ENCODE measurements at regions not wholly inside any gene's neighbourhood (a gene's known extent, or its start where the extent isn't known, plus 50 kb on each side); places are given as distances from the start of the nearest gene placed in this dataset.
"Not testable (repeated sequence)": the region's sequence is repeated elsewhere in the genome, so short reads cannot be mapped to it uniquely, and the experiment has no call there.

DNA sequence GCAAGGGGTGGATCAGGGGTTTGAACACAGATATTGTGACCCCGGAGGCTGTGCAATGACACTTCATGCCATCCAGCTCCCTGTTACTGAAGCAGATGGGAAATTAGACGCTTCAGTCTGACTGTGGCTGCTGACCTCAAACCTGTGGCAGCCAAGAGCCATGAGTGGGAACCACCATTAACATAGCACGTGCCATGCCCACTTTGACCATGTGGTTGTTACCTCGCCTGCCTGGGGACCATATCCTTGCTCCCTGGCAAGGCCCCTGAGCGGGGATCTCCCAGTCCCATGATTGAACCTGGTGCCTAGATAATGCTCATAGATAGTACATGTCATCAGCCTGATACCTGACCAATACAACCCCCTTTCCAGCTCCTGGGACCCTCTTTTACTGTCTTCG, 68.9 kb downstream of the CYP26B1 start:
- DNase-seq = no peak

DNA sequence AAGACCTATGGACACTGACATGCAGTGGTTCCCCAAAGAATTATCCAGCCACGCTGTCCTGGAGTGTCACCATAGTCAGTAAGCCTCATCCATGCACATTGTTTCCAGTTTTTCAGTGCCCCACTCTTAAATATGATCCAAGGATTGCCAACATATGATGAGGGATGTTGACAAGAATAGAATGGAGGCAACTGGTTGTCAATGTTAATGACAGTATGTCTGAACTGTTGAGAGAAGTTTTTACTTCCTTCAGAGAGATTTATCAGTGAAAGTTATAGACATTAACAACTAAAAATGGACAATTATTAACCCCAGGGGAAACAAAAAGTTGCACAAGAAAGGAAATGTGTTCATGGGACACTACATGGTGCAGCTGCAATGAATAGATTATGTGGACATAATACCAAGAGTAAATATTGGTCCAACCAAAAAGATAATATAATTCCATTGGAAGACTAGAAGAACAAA, 69.9 kb downstream of the CYP26B1 start:
- DNase-seq = no peak

DNA sequence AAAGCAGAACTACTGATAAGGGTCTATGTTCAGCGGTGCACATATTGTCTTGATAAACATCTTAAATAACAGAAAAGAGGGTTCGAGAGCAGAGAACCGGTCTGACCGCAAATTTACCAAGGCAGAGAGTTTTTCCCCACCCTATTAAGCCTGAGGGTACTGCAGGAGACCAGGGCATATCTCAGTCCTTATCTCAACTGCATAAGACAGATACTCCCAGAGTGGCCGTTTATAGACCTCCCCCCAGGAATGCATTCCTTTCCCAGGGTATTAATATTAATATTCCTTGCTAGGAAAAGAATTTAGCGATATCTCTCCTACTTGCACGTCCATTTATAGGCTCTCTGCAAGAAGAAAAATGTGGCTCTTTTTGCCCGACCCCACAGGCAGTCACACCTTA, 74.3 kb downstream of the CYP26B1 start:
- DNase-seq = not testable (repeated sequence)

DNA sequence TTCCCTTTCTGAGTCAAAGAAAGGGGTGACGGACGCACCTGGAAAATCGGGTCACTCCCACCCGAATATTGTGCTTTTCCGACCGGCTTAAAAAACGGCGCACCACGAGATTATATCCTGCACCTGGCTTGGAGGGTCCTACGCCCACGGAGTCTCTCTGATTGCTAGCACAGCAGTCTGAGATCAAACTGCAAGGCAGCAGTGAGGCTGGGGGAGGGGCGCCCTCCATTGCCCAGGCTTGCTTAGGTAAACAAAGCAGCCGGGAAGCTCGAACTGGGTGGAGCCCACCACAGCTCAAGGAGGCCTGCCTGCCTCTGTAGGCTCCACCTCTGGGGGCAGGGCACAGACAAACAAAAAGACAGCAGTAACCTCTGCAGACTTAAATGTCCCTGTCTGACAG, 83.5 kb downstream of the CYP26B1 start:
- not testable (repeated sequence) for DNase-seq

DNA sequence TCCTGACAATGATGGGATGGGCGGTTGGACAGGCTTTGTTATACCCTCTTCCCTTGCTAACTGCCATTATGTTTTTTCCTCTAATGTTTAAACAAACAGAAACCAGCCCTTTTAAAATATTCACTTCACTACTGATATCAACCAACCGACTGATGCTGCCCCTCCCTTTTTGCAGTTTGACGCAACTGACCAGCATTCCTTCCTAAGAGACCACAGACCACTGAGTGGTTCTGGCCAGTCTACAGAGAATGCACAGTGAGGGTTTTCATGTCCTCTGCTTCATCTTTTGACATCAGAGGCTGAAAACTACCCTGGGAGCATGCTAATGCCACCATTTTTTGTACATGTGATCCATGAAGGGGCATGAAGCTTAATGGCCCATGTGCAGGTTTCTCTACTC, 85.3 kb downstream of the CYP26B1 start:
- DNase-seq = no peak

DNA sequence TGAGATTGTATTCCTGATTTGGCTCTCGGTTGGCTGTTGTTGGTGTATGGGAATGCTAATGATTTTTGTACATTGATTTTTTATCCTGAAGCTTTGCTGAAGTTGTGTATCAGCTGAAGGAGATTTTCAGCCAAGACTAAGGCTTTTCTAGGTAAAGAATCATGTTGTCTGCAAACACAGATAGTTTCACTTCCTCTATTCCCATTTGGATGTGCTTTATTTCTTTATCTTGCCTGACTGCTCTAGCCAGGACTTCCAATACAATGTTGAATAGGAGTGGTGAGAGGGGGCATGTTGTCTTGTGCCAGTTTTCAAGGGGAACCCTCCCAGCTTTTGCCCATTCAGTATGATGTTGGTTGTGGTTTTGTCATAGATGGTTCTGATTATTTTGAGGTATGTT, 90.4 kb downstream of the CYP26B1 start:
- no peak for DNase-seq

DNA sequence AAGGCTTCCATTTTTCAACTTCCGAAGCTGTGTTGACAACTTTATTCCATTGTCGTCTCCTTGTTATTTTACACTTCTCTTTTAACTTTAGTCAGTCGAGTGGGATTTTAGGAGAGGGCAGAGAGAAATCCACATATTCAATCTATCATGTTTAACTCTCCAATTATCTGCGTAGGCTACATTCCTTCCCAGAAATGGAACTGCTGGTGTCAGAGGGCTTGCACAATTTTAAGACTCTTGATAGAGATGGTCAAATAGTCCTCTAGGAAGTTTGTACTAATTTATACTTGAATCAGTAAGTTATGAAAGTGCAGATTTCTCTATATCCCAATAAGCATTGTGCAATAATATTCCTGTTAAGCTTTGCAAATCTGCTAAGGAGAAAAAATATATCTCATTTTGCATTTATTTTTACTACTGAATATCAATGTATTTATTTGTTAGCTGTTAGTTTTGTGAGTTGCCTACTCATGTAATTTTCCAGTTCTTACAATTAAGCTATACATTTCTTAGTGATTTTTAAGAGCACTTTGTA, 95.6 kb downstream of the CYP26B1 start:
- no peak for DNase-seq

DNA sequence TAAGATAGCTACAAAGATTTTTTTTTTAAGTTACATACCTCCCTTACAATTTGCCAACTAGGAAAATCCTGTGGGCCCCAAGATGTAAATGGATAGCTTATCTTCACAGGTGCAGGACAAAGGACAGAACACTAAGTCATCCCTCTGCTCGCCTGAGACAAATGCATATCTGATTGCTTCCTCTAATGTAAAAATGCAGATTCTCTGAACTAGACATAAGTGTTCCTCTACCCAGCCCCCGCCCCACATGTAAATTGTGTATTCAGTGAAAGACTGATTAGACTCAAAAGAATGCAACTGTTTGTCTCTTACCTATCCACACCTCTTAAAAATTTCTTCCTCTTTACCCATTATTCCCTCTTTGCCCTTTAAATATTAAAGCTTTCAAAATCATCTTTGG, 96.5 kb downstream of the CYP26B1 start:
- no peak for DNase-seq

DNA sequence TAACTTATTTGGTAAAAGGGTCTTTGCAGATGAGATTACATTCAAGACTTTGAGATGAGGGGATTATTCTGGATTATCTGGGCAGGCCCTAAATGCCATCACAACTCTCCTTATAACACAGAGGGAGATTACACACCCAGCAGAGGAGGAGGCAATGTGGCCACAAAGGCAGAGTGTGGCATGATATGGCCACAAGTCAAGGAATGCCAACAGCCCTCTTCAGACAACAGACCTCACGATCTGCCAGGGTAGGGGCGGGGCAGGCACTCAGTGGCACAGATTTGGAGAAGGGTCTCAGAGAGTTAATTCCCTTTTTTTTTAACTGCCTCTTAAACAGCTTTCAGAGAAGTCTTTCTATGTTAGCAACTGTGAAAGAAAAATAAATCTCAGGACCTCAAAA, 96.9 kb downstream of the CYP26B1 start:
- DNase-seq = no peak

DNA sequence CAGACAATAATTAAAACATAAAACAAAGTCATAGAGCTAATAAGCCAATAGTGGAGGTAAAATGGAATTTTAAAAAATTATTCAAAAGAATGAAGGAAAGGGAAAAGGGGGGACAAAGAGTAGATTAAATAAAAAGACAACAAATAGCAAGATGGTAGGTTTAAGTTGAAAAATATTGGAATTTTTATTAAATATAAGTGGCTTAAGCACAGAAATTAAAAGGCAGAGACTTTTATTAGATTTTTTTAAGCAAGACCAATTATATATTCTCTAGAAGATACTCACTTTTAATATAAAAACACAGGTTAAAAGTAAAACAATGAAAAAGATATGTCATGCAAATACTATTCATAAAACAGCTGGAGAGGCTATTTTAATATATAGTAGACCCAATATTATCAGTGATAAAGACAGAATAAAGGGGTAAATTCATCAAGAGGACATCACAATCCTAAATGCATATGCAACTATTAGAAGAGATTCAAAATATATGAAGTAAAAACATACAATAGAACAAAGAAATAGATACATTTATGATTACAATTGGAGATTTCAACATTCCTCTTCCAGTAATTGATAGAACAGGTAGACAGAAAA, 98.7 kb downstream of the CYP26B1 start:
- DNase-seq = no peak

DNA sequence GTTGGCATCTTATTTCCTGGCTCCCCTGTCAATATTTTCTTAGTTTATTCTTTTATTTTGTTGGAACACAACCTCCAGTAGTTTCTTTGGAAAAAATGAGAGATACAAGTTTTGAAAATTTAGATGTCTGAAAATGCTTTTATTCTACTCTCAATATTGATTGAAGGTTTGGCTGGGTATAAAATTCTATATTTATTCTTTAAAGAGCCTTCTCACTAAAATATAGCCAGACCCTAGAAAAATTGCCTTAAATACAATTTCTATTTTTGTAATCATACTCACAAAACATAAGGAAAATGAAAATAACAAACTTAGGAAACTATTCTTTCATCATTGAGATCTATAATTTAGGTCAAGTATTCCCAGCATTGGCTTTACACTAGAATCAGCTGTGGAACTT, 103.7 kb downstream of the CYP26B1 start:
- DNase-seq = no peak

DNA sequence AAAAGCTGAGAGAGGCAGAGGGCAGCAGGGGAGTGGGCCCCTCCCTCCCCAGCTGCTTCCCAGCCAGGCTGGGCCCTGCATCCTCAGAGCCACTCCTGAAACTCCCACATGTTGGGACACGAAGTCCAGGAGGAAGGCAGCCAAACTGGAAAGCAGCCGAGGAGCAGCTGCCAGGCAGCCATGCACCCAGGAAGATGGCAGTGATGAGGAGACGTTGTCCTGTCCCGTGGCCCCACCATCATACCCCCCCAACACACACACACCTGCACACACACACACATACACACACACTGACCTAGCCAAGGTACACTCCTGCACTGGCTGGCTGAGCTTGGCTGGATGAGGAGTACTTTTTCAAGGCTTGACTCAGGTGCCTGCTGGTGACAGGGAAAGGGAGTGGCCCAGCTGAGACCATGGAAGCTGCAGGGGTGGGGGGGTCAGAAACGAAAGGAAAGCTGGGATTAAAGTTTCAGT, 106.0 kb downstream of the CYP26B1 start:
- no peak for DNase-seq

DNA sequence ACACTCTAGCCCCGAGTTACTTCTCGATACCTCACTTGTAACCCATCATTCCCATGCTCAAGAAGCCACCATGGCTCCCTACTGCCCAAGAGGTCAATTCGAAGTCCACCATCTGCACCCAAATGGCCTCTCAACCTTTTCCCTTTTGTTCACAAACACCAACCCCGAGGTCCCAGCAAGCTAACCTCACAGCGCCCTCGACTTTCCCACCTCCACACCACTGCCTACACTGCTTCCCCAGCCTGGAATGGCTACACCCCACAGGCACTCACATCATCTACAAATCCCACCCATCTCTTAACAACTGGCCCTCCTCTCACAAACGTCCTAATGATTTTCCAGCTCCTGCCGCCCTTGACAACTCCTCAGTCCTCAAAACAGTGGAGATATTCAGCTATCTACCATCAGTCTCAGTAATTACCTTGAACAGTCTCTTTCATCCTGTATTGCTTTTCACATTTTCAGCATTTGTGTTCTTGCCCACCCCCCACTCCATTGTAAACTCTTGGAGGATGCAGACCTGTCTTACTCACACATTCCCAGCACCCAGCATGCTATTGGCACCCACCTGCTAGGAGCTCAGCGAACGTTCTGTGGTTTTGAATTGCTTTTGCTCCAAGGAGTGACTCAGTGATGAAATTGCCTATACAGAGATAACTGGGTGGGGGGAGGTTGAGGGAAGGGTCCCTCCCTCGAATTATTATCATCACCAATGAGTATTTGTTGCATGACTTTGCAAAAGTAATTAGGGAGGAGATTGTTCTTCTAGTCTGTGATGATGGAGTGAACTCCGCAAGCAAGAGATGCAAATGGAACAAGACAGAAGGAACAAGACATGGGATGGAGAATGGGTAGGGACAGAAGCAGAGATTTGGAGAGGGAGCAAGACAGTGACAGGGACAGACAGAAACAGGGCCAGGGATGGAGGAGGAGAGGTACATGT, 106.8 kb downstream of the CYP26B1 start:
- no peak for DNase-seq

DNA sequence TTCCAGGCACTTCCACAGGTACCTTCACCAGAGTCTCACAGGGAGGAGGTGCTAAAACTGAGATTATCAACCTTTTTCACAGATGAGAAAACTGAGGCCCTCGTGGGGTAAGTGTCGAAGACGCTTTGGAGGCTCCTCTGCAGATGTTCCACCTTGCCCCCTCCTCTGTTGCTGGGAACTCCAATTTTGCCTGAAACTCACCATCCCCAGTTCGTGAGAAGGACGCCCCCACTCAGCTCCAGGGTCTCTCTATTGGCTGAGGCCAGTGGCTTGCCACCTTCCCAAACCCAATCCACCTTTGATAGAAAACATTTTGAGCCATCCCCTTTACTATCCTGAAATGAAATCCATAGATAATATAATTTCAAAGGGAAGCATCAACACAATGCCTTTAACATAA, 109.1 kb downstream of the CYP26B1 start:
- DNase-seq = no peak

DNA sequence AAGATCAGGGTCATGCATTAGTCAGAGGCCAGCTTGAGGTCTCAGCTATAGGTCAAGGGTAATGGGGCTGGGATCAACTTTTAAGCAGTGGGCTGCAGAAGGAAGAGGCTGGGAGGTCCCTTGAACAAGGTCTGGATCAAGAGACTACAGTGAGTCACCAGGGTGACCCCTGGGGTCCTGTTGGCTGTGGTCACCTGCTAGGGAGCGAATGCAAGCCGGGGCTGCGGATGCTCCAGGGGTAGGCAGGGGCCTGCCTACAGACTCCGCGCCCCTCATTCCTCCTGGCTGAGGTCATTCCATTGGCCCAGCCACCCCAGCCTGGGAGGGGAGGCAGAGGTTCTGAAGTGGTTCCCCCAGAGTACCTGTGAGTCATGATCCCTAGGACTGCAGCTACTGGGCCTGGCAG, 110.4 kb downstream of the CYP26B1 start:
- no peak for DNase-seq

DNA sequence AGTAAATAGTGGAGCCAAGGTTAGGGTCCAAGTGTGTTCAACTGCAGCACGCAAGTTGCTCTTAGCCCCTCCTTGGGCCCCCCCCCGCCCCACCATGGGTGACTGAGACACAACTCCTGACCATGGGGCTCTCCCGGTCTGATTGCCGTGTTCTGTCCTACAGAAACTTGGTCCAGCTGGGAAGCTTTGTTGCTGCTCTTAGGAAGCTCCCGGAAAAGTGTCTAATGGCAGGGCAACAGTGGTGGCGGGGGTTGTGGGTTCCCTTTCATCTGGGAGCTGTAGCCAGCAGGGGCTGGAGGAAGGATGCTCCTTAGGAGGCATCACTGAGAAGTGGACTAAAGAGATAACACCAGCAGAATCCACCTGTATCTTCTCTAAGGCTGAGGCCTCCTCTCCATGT, 111.1 kb downstream of the CYP26B1 start:
- DNase-seq = no peak

DNA sequence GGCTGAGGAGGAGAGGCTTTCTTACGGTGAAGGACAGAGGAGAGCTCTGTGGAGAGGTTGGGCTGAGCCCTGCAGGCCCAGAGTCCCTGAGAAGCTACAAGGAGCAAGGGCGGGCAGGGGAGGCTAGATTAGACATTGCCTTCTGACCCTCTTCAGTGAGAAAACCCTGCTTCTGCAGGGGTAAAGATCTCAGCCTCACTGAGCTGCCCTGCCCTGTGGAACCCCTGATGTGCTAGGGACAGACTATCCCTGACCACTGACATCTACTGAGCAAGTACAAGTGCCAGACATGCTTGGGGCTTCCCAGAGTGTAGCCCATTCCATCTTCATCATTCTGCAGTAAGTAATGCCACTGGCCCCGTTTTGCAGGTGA, 111.5 kb downstream of the CYP26B1 start:
- no peak for DNase-seq

DNA sequence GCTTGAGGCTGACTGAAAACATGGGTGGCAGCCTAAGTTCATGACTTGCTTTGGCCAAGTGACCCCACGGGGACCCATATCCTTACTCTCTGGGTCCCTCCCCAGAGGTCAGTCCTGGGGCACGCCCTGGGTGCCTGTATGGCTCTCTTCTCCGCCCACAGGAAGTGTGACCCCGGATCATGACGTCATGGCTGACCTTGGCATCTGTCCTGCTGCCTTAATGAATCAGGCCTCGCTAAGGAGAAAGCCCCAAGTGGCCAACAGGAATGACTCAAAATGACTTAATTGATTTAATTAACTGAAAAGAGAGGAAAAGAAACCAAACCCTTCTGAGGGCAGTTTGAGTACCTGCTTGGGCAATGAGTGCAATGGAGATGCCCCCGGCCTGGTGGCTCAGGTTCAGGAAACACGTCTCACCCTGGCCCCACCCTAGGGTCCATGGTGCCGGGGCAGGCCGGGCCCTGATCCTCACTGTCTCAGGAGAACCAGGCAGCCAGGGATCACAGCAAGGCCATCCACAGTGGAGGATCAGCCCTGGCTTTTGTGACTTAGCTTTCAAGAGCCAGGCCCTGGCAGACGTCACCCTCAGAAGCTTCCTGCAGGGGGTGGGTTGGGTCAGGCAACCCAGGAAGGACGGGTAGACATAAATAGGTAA, 112.0 kb downstream of the CYP26B1 start:
- DNase-seq = peak; percentile 17

DNA sequence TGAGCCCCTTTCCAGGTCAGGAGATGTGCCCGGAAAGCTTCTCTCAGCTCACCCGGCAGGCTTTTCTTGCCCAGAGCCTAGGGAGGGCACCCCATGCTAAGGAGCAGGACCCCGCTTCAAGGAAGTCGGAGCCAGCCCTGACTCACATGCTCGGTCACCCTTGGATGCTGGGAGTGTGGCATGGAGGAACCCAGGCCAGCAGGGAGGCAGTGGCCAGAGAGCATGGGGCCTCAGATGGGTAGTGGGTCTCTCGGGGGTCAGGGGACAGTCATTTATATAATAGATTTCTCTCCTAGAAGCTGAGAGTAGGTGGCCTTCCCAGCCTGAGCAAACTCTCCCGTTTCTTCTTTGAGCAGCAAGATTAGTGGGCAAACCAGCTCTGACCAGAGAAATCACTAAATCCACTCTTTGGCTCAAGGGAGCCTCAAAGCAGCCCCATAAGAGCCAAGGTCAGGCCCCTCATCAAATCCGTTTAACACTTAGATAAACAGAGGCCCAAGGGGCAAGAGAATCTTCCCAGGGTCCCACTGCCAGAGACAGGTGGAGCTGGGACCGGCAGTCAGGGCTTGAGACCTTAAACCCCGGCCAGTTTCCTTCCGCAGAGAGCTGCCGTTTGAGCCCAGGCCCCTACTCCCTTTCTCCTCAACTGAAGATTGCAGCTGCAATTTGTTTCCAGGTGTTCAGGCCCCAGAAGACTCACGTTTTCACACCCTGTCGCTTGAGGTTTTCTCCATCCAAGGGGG, 113.1 kb downstream of the CYP26B1 start:
- no peak for DNase-seq

DNA sequence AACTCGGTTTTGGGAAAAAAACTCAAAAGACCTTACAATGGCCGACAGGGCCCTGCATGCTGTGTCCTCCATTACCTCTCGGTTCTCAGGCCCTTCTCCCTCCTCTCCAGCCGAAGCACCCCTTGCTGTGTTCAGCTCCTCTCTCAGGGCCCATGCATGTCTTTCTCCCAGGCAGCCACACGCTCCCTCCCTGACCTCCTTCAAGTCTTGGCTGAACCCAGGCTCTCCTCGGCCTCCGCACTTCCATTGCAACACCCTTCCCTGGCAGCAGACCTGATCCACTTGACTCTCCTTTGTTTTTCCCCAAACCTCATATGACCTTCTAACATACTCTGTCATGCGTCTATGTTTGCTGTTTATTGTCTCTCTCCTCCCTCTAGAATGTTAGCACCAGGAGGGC, 114.0 kb downstream of the CYP26B1 start:
- no peak for DNase-seq

DNA sequence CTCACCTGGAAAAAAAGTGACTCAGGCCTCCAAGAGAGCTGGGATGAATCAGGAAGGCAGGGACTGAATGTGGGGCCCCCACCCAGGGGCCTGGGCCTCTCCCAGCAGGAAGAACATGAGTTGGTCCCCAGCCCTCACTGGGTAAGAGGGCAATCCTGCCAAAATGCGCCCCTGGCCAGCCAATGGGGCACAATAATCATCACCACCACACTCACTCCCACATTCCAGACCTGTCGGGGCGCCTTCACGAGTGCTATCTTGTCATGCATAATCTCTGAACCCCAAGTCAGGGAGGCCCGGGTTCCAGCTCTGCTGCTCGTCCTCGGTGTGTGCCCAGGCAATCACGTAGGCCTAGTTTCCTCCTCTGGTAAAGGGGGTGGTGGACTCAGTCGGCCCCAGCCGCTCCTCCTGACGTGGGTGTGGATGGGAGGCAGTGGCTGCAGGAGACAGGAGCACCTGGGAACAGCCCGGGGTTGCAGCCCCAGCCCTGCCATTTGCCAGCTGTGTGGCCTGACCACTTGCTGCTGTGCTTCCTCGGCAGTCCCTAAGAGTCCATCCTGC, 115.1 kb downstream of the CYP26B1 start:
- no peak for DNase-seq

DNA sequence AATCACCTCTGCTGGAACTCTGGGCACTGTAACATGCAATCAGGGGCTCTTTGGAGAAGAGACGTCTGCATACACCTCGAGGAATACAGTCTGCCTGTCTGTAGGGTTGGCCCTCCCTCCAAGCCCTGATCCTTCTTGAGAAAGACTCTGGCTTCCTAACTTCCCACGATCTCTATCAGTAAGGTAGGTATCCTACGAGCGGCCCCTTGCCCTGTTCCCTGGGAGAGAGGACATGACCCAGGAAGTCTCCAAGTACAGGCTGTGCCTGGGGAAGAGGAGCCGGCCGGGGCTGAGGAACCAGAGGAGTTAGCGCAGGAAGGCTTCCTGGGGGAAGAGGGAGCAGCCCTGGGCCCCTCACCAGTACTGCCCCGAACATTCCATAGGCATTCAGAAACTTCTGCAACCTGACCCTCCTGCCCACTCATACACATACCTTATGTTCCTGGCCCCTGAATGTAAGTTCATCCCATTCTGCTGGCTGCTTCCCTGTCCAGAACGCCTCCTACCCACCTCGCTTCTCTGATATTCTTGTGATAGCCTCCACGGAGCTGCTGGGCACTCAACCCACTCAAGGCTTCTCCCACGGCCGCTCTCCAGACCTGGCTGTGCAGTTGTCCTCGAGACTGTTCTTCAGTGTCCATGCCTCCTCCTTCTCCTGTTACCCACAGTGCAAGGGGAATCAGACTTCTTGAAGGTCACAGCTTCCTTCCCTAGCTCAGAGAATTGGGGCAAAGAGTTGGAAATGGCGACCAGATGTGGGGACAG, 116.1 kb downstream of the CYP26B1 start:
- no peak for DNase-seq
